ENCODE measurements at regions not wholly inside any gene's neighbourhood (a gene's known extent, or its start where the extent isn't known, plus 50 kb on each side); places are given as distances from the start of the nearest gene placed in this dataset.
"Not testable (repeated sequence)": the region's sequence is repeated elsewhere in the genome, so short reads cannot be mapped to it uniquely, and the experiment has no call there.

DNA sequence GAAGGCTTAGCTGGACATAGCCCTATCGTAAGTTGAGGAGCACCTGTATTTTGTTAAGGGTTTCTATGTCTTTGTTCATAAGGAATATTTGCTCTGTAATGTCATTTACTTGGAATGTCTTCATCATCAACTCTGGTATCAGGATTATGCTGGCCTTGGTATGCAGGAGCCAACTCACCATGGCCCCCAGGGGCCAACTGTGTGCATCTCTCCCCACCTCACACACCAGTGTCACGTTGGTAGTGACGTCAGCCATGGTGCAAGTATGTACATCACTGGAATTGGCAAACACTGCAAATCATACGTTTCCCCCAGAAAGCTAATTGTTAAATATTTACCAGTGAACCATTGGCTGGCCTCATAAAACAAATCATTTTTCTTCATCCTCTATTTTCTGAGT is 70.8 kb downstream of the YTHDF1 start:
- FAIRE-seq (no peak), DNase-seq (ENCODE audit: insufficient read length, low spot score) (no peak)
- TF ChIP-seq POLR2A (IDR thresholded peaks at IDR 0.05; ENCODE audit: low read depth, low read length), result no peak

DNA sequence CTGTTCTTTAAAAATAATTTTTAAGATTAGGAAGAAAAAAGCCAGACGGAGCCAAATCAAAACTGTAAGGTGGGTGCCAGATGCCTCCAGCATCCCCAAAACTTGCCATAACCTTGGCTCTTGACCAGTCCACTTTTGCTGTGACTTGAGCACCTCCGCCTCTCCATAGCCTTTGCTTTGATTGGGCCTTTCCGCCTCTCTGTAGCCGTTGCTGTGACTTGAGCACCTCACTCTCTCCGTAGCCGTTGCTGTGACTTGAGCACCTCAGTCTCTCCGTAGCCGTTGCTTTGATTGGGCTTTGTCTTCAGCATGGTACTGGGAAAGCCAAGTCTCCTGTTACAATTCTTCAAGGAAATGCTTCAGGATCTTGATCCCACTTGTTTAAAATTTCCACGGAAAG is 73.0 kb downstream of the YTHDF1 start:
- DNase-seq (ENCODE audit: insufficient read length, low spot score), result no peak
- FAIRE-seq, result no peak
- no peak for TF ChIP-seq POLR2A (IDR thresholded peaks at IDR 0.05; ENCODE audit: low read depth, low read length)

DNA sequence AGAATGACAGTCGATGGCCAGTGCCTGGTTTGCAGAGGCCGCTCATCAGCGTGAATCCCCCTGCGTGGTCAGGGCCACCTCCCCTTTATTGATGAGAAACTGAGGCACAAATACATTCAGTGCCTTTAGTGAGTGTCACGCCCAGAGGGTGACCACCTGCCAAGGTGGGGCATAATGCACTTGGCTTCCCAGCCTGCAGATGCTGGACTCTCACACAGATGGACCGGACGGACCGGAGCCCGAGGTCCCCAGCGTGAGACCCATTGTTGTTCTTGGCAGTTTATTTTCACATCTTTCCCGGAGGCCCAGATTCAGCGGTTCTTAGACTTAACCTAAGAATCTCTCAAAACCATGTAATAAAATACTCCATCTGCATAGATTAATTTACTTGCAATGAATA is 74.4 kb downstream of the YTHDF1 start:
- TF ChIP-seq POLR2A (IDR thresholded peaks at IDR 0.05; ENCODE audit: low read depth, low read length), result no peak
- DNase-seq (ENCODE audit: insufficient read length, low spot score) (no peak), FAIRE-seq (no peak)

DNA sequence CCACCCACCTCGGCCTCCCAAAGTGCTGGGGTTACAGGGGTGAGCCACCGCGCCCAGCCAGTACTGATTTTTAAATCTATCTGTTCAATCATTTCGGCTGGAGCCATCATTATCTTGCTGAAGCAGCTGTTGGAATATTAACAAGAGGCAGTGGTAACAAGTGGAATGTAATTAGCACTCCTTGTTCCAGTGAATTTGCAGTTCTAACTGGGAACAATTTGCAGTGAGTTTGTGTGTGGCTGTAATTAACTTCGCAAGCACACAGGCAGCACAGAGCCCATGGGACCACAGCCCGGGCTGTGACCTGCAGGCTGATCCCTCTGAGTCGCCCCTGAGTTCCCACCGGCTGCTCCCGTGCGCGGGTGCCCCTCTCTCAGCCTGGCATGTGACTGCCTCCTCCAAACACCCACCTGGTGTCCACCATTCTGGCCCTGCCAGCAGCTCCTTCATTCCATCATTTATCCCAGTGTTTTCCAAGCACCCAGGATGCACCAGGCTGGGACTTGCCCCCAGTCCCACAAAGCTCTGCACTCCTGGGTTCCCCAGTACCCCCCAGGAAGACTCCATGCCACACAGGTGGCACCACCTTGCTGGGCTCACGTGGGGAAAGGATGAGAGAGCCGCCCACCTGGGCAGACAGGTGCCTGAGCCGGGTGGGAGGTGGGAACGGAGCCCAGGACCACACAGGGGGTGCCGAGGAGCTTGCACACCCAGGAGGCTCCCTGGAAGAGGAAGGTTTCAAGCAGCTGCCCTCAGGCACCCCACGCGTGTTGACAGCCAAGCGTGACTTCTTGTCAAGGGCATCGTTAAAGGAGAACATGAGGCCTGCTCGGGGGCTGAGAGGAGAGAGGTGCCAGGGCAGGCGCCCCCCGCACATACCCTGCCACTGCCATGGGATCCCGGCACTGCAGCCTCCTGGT is 75.2 kb downstream of the YTHDF1 start:
- DNase-seq (ENCODE audit: insufficient read length, low spot score) (no peak), FAIRE-seq (no peak)
- no peak for TF ChIP-seq POLR2A (IDR thresholded peaks at IDR 0.05; ENCODE audit: low read depth, low read length)

DNA sequence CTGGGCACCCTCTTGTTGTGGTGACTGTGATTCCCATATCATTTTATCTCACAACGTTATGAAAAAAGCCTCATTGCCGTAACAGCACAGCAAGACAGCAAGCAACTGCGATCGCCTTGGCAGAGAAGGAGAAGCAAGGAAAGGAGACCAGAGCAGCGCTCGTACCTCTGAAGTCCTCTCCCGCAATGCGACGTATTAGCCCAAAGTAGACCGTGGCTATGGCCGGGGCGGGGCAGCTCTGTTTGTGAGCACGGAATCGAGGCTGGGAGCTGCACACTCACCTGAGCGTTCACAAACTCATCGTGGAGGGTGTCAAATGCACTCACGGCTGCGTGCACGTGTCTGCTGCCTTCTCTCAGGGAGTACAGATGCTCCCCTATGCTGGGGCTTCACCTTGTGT is 76.1 kb downstream of the YTHDF1 start:
- no peak for DNase-seq (ENCODE audit: insufficient read length, low spot score)
- no peak for FAIRE-seq
- no peak for TF ChIP-seq POLR2A (IDR thresholded peaks at IDR 0.05; ENCODE audit: low read depth, low read length)

DNA sequence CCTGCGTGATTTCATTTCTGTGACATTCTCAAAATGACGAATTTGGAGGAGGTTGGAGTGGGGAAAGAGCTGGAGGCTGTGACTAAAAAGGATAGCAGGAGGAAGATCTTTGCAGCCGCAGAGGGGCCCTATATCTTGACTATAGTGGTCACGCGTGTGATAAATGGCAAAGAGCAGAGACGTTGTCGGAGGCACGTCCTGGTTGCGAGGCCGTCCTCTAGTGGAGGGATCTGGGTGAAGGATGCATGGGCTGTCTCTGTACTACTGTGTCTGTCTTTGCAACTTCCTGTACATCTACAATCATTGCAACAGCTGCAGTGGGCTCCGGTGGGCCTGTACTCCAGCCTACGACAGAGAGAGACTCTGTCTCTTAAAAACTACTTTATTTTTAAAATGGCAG is 76.6 kb downstream of the YTHDF1 start:
- no peak for DNase-seq (ENCODE audit: insufficient read length, low spot score)
- no peak for TF ChIP-seq POLR2A (IDR thresholded peaks at IDR 0.05; ENCODE audit: low read depth, low read length)

DNA sequence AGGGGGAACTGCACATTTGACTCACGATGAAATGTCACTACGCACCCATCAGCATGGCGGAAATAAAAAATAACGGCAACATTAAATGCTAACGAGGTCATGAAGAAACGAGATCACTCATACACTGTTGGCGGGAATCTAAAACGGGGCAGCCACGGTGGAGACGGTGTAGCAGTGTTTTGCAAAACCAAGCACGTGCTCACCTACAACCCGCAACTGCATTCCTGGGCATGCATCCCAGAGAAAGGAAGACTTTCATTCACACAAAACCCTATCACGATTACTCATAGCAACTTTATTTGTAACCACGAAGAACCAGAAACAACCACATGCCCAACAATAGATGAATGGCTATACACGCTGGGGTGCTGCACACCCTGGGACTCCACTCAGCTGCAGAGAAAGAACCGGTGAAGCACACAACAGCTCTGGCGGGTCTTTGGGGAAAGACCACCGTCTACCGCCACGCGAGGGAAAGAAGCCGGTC is 77.0 kb downstream of the YTHDF1 start:
- TF ChIP-seq POLR2A (IDR thresholded peaks at IDR 0.05; ENCODE audit: low read depth, low read length), result no peak
- DNase-seq (ENCODE audit: insufficient read length, low spot score) (peak; percentile 75), FAIRE-seq (peak; percentile 61)

More for the DNA sequence above, 76.6 kb downstream of the YTHDF1 start:
- FAIRE-seq, result no peak

DNA sequence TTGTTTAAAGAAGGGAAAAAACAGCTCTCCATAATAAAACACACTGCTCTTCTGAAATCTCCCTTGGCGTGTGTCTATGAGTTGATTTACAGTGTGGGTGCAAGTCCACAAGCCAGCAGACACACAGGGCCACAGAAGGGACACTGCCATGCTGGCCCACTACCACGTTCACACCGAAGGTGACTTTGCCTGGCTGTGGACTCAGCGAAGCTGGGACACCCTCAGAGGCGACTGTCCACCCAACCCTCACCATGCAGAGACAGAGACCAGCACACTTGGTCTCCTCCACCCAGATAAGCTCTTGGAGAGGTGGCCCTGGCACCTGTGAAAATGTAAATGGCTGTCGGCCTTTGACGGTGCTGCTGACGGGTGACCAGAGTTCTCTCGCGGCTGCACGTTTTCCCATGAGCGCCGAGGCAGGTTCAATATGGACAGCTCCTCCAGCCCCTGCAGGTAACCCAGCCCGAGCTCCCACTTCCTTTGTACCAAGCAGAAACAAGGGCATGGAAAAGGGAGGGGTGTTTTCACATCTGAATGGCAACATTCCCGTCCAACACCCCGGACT is 78.0 kb downstream of the YTHDF1 start:
- TF ChIP-seq POLR2A (IDR thresholded peaks at IDR 0.05; ENCODE audit: low read depth, low read length), result no peak
- FAIRE-seq (no peak), DNase-seq (ENCODE audit: insufficient read length, low spot score) (no peak)

DNA sequence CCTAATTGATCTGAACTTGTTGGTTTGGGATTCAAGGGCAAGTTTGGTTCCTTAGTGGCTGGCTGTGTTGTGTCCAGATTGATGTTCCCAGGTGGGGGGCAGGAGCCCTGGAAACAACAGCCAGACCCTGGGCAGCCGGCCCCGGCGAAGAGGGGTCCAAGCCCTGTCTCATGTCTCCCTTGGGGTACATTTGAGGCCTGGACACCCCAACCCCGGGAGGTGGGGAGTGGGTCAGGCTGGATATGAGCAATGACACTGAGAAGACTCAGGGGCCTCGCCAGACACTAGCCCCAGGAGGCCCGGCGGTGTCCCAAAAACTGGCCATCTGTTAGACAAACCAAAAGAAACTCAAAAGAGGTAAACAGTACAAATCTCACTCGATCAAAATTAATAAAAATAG is 79.6 kb downstream of the YTHDF1 start:
- FAIRE-seq (no peak), DNase-seq (ENCODE audit: insufficient read length, low spot score) (no peak)
- no peak for TF ChIP-seq POLR2A (IDR thresholded peaks at IDR 0.05; ENCODE audit: low read depth, low read length)

DNA sequence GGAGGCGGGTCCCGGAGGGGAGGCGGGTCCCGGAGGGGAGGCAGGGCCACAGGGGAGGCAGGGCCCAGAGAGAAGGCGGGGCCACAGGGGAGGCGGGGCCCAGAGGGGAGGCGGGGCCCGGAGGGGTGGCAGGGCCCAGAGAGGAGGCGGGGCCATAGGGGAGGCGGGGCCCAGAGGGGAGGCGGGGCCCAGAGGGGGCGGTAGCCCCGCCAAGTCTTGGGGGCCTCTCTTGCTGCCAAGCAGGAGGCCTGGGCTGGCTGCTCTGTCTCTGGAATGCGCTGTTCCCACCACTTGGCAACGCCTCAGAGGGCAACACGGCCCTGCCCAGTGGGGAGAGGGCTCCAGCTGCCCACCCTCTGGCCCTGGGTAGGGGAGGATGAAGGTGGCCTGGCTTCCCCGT is 80.5 kb downstream of the YTHDF1 start:
- no peak for FAIRE-seq
- no peak for TF ChIP-seq POLR2A (IDR thresholded peaks at IDR 0.05; ENCODE audit: low read depth, low read length)
- DNase-seq (ENCODE audit: insufficient read length, low spot score), result no peak

DNA sequence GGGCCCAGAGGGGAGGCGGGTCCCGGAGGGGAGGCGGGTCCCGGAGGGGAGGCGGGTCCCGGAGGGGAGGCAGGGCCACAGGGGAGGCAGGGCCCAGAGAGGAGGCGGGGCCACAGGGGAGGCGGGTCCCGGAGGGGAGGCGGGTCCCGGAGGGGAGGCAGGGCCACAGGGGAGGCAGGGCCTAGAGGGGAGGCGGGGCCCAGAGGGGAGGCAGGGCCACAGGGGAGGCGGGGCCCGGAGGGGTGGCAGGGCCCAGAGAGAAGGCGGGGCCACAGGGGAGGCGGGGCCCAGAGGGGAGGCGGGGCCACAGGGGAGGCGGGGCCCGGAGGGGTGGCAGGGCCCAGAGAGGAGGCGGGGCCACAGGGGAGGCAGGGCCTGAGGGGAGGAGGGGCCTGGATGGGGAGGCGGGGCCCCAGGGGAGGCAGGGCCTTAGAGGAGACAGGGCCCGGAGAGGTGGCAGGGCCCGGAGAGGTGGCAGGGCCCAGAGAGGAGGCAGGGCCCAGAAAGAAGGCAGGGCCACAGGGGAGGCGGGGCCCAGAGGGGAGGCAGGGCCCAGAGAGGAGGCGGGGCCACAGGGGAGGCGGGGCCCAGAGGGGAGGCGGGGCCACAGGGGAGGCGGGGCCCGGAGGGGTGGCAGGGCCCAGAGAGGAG is 81.1 kb downstream of the YTHDF1 start:
- DNase-seq (ENCODE audit: insufficient read length, low spot score); FAIRE-seq: not testable (repeated sequence)

DNA sequence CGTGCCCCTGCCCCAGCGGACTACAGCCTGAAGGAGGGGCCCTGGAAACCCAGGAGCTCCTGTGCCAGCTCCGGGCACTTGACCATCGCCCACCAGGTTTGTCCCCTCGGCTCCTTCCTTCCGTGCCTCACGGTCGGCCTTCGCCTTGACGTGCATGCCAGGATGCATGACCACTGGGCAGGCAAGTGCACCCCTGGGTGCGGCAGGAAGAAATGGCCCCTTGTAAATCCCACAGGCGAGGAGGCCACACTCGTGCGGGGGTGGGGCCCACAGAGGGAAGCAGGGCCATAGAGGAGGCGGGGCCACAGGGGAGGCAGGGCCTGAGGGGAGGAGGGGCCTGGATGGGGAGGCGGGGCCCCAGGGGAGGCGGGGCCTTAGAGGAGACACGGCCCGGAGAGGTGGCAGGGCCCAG is 81.7 kb downstream of the YTHDF1 start:
- no peak for DNase-seq (ENCODE audit: insufficient read length, low spot score)
- TF ChIP-seq POLR2A (IDR thresholded peaks at IDR 0.05; ENCODE audit: low read depth, low read length), result no peak
- FAIRE-seq, result no peak

DNA sequence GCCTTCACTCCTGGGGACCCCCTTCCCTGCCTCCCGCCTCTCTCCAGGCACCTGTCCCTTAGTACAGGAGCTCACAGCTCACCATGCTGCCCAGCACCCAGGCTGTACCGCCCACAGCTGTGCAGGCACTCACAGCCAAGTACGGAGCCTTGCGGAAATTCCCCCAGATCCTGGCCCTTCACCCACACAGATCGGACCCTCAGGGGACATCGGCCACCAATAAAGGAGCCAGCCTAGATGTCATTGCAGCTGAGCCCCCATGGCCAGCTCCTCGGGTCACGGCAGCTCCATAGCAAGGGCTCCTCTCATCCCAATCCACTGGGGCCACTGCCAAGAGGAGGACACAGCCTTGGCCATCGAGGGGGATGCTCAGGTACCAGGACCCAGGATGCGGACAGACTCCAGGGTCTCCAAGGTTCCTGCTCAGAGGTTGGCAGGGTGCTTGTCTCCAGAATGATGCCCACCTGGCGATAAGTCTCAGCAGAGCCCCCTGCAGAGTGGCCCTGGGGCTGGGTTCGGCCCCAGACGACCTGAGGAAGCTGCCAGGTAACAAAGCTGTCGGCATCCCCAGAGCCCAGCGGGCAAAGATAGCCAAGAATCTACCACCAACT is 82.3 kb downstream of the YTHDF1 start:
- FAIRE-seq (no peak), DNase-seq (ENCODE audit: insufficient read length, low spot score) (no peak)
- no peak for TF ChIP-seq POLR2A (IDR thresholded peaks at IDR 0.05; ENCODE audit: low read depth, low read length)

All from H54 (cell line).